ENCODE measurements at regions not wholly inside any gene's neighbourhood (a gene's known extent, or its start where the extent isn't known, plus 50 kb on each side); places are given as distances from the start of the nearest gene placed in this dataset.

GRCh38 chr12:132409495-132410295 lies 80.3 kb upstream of the FBRSL1 start:
- TF ChIP-seq ARNTL (CRISPR knock-in tag; IDR thresholded peaks at IDR 0.05; ENCODE audit: borderline replicate concordance, low read depth) (no peak), ZC3H10 (CRISPR knock-in tag; IDR thresholded peaks at IDR 0.05) (no peak), ZFP3 (CRISPR knock-in tag; IDR thresholded peaks at IDR 0.05) (no peak), RARB (CRISPR knock-in tag; IDR thresholded peaks at IDR 0.05) (no peak), POU6F1 (CRISPR knock-in tag; IDR thresholded peaks at IDR 0.05; ENCODE audit: borderline replicate concordance, low read depth) (no peak), CSDC2 (CRISPR knock-in tag; IDR thresholded peaks at IDR 0.05) (no peak), ISL1 (CRISPR knock-in tag; IDR thresholded peaks at IDR 0.05) (no peak), PPARA (CRISPR knock-in tag; IDR thresholded peaks at IDR 0.05; ENCODE audit: borderline replicate concordance) (no peak), GLIS3 (CRISPR knock-in tag; IDR thresholded peaks at IDR 0.05) (no peak), ZFP30 (CRISPR knock-in tag; IDR thresholded peaks at IDR 0.05) (no peak), TOX (CRISPR knock-in tag; IDR thresholded peaks at IDR 0.05; ENCODE audit: borderline replicate concordance) (no peak), CREB5 (CRISPR knock-in tag; IDR thresholded peaks at IDR 0.05; ENCODE audit: low read depth) (no peak), ESRRG (CRISPR knock-in tag; IDR thresholded peaks at IDR 0.05) (no peak)

GRCh38 chr12:132408626-132409494 lies 79.5 kb upstream of the GALNT9 start:
- TF ChIP-seq ARNTL (CRISPR knock-in tag; IDR thresholded peaks at IDR 0.05; ENCODE audit: borderline replicate concordance, low read depth) (no peak), SNAI2 (CRISPR knock-in tag; IDR thresholded peaks at IDR 0.05) (no peak), ZFP30 (CRISPR knock-in tag; IDR thresholded peaks at IDR 0.05) (no peak), CSDC2 (CRISPR knock-in tag; IDR thresholded peaks at IDR 0.05) (no peak), BACH2 (CRISPR knock-in tag; IDR thresholded peaks at IDR 0.05; ENCODE audit: borderline replicate concordance) (no peak), RARB (CRISPR knock-in tag; IDR thresholded peaks at IDR 0.05) (no peak), PATZ1 (CRISPR knock-in tag; IDR thresholded peaks at IDR 0.05; ENCODE audit: borderline replicate concordance) (no peak), ZNF8 (CRISPR knock-in tag; IDR thresholded peaks at IDR 0.05) (no peak), OSR1 (CRISPR knock-in tag; IDR thresholded peaks at IDR 0.05) (no peak), ISL1 (CRISPR knock-in tag; IDR thresholded peaks at IDR 0.05) (no peak), CSRNP3 (CRISPR knock-in tag; IDR thresholded peaks at IDR 0.05) (no peak), ZNF70 (CRISPR knock-in tag; IDR thresholded peaks at IDR 0.05) (no peak)
- ATAC-seq: no peak; the same call in 2 of the 3 replicates

More at GRCh38 chr12:132409495-132410295, 80.3 kb upstream of the FBRSL1 start:
- no peak for ATAC-seq

- no peak for ATAC-seq
- no peak for TF ChIP-seq ESRRG (CRISPR knock-in tag; IDR thresholded peaks at IDR 0.05)
- no peak for TF ChIP-seq ISL1 (CRISPR knock-in tag; IDR thresholded peaks at IDR 0.05)
- no peak for TF ChIP-seq BACH2 (CRISPR knock-in tag; IDR thresholded peaks at IDR 0.05; ENCODE audit: borderline replicate concordance)
- no peak for TF ChIP-seq CSDC2 (CRISPR knock-in tag; IDR thresholded peaks at IDR 0.05)
- TF ChIP-seq CSRNP3 (CRISPR knock-in tag; IDR thresholded peaks at IDR 0.05): no peak
- no peak for TF ChIP-seq RARB (CRISPR knock-in tag; IDR thresholded peaks at IDR 0.05)
- no peak for TF ChIP-seq TCF4 (CRISPR knock-in tag; IDR thresholded peaks at IDR 0.05; ENCODE audit: borderline replicate concordance)
- TF ChIP-seq GLIS3 (CRISPR knock-in tag; IDR thresholded peaks at IDR 0.05): no peak
- no peak for TF ChIP-seq ZFP30 (CRISPR knock-in tag; IDR thresholded peaks at IDR 0.05)
- no peak for TF ChIP-seq TOX (CRISPR knock-in tag; IDR thresholded peaks at IDR 0.05; ENCODE audit: borderline replicate concordance)
- no peak for TF ChIP-seq PATZ1 (CRISPR knock-in tag; IDR thresholded peaks at IDR 0.05; ENCODE audit: borderline replicate concordance)
- no peak for TF ChIP-seq ZNF70 (CRISPR knock-in tag; IDR thresholded peaks at IDR 0.05)
- TF ChIP-seq ARNTL (CRISPR knock-in tag; IDR thresholded peaks at IDR 0.05; ENCODE audit: borderline replicate concordance, low read depth): no peak
- TF ChIP-seq PPARA (CRISPR knock-in tag; IDR thresholded peaks at IDR 0.05; ENCODE audit: borderline replicate concordance): no peak
- TF ChIP-seq POU6F1 (CRISPR knock-in tag; IDR thresholded peaks at IDR 0.05; ENCODE audit: borderline replicate concordance, low read depth): no peak
- no peak for TF ChIP-seq OSR1 (CRISPR knock-in tag; IDR thresholded peaks at IDR 0.05)
- TF ChIP-seq ZFP3 (CRISPR knock-in tag; IDR thresholded peaks at IDR 0.05): no peak
Observed at GRCh38 chr12:132407992-132408391, 78.6 kb upstream of the GALNT9 start.

Data from SK-N-SH treated with all-trans-retinoic acid at 6 μM for 48 hours (cell line).